K562 (cell line): ENCODE measurements at regions not wholly inside any gene's neighbourhood (a gene's known extent, or its start where the extent isn't known, plus 50 kb on each side); places are given as distances from the start of the nearest gene placed in this dataset.

Experiments used
- ARID2 ChIP-seq: fragments of 450-650 bp; IDR thresholded peaks from 2 replicates; pipeline ENCODE4 v1.6.1; 2017; ENCODE audit warnings: antibody characterized with exemption, mild to moderate bottlenecking
- DMBX1 ChIP-seq: fragments of 250-450 bp; sonication (Bioruptor Pico); IDR thresholded peaks from 2 replicates; pipeline ENCODE4 v1.8.0; 2022; ENCODE audit warnings: inconsistent platforms, mild to moderate bottlenecking, moderate library complexity, borderline replicate concordance
- HDAC2 ChIP-seq: fragments of 450-650 bp; IDR thresholded peaks from 2 replicates; pipeline ENCODE4 v1.6.1; 2016; ENCODE audit warnings: mild to moderate bottlenecking
- HMGN3 ChIP-seq: IDR thresholded peaks from 2 replicates; pipeline ENCODE4 v1.6.1; 2011; ENCODE audit warnings: borderline replicate concordance, low read depth, mild to moderate bottlenecking, mixed read lengths, low read length; ENCODE audit not compliant: insufficient read length; ENCODE audit errors: extremely low read depth
- IFI16 ChIP-seq: fragments of 250-450 bp; sonication (Bioruptor Pico); IDR thresholded peaks from 2 replicates; pipeline ENCODE4 v2.1.2; 2022; ENCODE audit warnings: mild to moderate bottlenecking, inconsistent platforms
- JUNB ChIP-seq: fragments of 450-650 bp; formaldehyde crosslinking; conservative IDR thresholded peaks from 2 replicates; pipeline ENCODE4 v1.4.0; 2020; ENCODE audit warnings: mild to moderate bottlenecking
- KDM1A ChIP-seq, 2 experiments: fragments of 450-650 bp; IDR thresholded peaks; 2 replicates each; pipeline ENCODE4 v1.6.1; 2016; ENCODE audit warnings: mild to moderate bottlenecking in 2 of 2
- KDM4B ChIP-seq, 2 experiments: fragments of 450-650 bp in 1 of 2; sonication (generic) in 1 of 2; IDR thresholded peaks; 2 replicates each; pipeline ENCODE4 v1.6.1; 2016 to 2017; ENCODE audit warnings: borderline replicate concordance in 2 of 2, antibody characterized with exemption in 1 of 2, low read depth in 1 of 2, mild to moderate bottlenecking in 1 of 2
- KDM5B ChIP-seq: fragments of 200-600 bp; sonication (generic); IDR thresholded peaks from 2 replicates; pipeline ENCODE4 v1.6.1; 2012; ENCODE audit warnings: low read depth, mild to moderate bottlenecking, moderate library complexity, low read length, control low read depth, inconsistent platforms; ENCODE audit not compliant: insufficient replicate concordance
- NCOA4 ChIP-seq: fragments of 450-650 bp; IDR thresholded peaks from 2 replicates; pipeline ENCODE4 v1.6.1; 2018; ENCODE audit warnings: mild to moderate bottlenecking; ENCODE audit not compliant: partially characterized antibody
- NFIC ChIP-seq: fragments of 450-650 bp; IDR thresholded peaks from 2 replicates; pipeline ENCODE4 v1.6.1; 2017; ENCODE audit warnings: mild to moderate bottlenecking, inconsistent platforms
- NUFIP1 ChIP-seq: fragments of 450-650 bp; IDR thresholded peaks from 2 replicates; pipeline ENCODE4 v1.6.1; 2018; ENCODE audit not compliant: partially characterized antibody
- RB1 ChIP-seq: fragments of 450-650 bp; IDR thresholded peaks from 2 replicates; pipeline ENCODE4 v1.6.1; 2017; ENCODE audit warnings: low read depth, mild to moderate bottlenecking
- RNF2 ChIP-seq: sonication (generic); IDR thresholded peaks from 2 replicates; pipeline ENCODE4 v1.6.1; 2016
- SIN3A ChIP-seq, 2 experiments: fragments of 150-350 bp in 1 of 2; IDR thresholded peaks; 2 replicates each; pipeline ENCODE4 v1.6.1; 2011 to 2016; ENCODE audit warnings: borderline replicate concordance in 2 of 2, low read depth in 2 of 2, low read length in 2 of 2, mild to moderate bottlenecking in 2 of 2, moderate library complexity in 2 of 2; ENCODE audit not compliant: control insufficient read depth in 1 of 2
- SMC3 ChIP-seq: conservative IDR thresholded peaks from 2 replicates; pipeline ENCODE4 v1.6.1; 2011; ENCODE audit warnings: low read depth, low read length, improper control_type of control experiment; ENCODE audit not compliant: insufficient read depth
- SNRNP70 ChIP-seq: fragments of 200-400 bp; formaldehyde crosslinking; optimal IDR thresholded peaks from 2 replicates; pipeline ENCODE3; 2017; ENCODE audit warnings: low read depth, low read length
- TBL1XR1 ChIP-seq, 2 experiments: IDR thresholded peaks; 2 replicates each; pipeline ENCODE4 v1.6.1; 2012; ENCODE audit warnings: improper control_type of control experiment in 2 of 2, low read length in 2 of 2, mild to moderate bottlenecking in 1 of 2
- ZNF12 ChIP-seq: sonication (generic); formaldehyde crosslinking; IDR thresholded peaks from 2 replicates; pipeline ENCODE4 v1.4.0; 2020; ENCODE audit warnings: mild to moderate bottlenecking, missing genetic modification reagents
- ZNF668 ChIP-seq: fragments of 250-450 bp; sonication (Bioruptor Pico); IDR thresholded peaks from 2 replicates; pipeline ENCODE4 v1.8.0; 2022; ENCODE audit warnings: mild to moderate bottlenecking, inconsistent platforms
- ZNF780A ChIP-seq: fragments of 250-450 bp; sonication (Bioruptor Pico); IDR thresholded peaks from 2 replicates; pipeline ENCODE4 v1.5.0; 2021; ENCODE audit warnings: mild to moderate bottlenecking
- TF ChIP-seq, protein P1 (sequence below): fragments of 250-450 bp; sonication (Bioruptor Pico); IDR thresholded peaks from 2 replicates; pipeline ENCODE4 v1.8.0; 2022; ENCODE audit warnings: moderate library complexity, mild to moderate bottlenecking, inconsistent platforms
- TF ChIP-seq, protein P2 (sequence below), 2 experiments: fragments of 450-650 bp in 1 of 2; sonication (generic) in 1 of 2; formaldehyde crosslinking in 1 of 2; IDR thresholded peaks in 1 of 2; conservative IDR thresholded peaks in 1 of 2; 2 replicates each; pipeline versions ENCODE4 v1.6.1 to v1.8.1; 2016 to 2023; ENCODE audit warnings: mild to moderate bottlenecking in 2 of 2, moderate library complexity in 2 of 2, inconsistent platforms in 1 of 2, missing genetic modification reagents in 1 of 2
- TF ChIP-seq, protein P3 (sequence below): fragments of 250-450 bp; sonication (Bioruptor Pico); IDR thresholded peaks from 2 replicates; pipeline ENCODE4 v1.5.0; 2020; ENCODE audit warnings: mild to moderate bottlenecking
- TF ChIP-seq, protein P4 (sequence below): fragments of 200-400 bp; formaldehyde crosslinking; IDR thresholded peaks from 2 replicates; pipeline ENCODE4 v1.6.1; 2017; ENCODE audit warnings: mild to moderate bottlenecking, low read depth, low read length, moderate library complexity

DNA sequence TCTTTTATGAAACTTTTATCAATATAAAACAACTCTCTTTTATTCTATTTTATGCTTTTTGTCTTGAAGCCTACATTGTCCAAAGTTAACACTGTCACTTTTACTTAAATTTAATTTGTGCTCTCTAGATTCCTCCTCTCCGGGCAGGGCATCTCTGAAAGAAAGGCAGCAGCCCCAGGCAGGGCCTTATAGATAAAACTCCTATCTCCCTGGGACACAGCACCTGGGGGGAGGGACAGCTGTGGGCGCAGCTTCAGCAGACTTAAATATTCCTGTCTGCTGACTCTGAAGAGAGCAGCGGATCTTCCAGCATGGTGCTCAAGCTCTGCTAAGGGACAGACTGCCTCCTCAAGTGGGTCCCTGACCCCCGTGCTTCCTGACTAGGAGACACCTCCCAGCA is 447.7 kb upstream of the FANCL start (continued):
- TF ChIP-seq DMBX1 (CRISPR knock-in tag) (no peak), RB1 (no peak), SIN3A (IDR thresholded peaks at IDR 0.05; ENCODE audit: borderline replicate concordance in 2 of 2, control insufficient read depth in 1 of 2, low read depth in 2 of 2, low read length in 2 of 2) (no peak), NCOA4 (no peak), KDM4B (IDR thresholded peaks at IDR 0.05; ENCODE audit: borderline replicate concordance in 2 of 2, low read depth in 1 of 2) (no peak), ZNF780A (CRISPR knock-in tag) (no peak), SNRNP70 (no peak), ZNF668 (CRISPR knock-in tag) (no peak), KDM1A (IDR thresholded peaks at IDR 0.05) (peak in 1 of 2 experiments; percentile 63; a peak in 2 of 4 replicates), HDAC2 (no peak), KDM5B (no peak), NUFIP1 (no peak), ZNF12 (CRISPR knock-in tag) (no peak), ARID2 (no peak), JUNB (CRISPR knock-in tag) (no peak), IFI16 (CRISPR knock-in tag) (no peak), NFIC (peak; percentile 87), RNF2 (peak; percentile 65; the same call in 1 of the 2 replicates), SMC3 (no peak), TBL1XR1 (IDR thresholded peaks at IDR 0.05; ENCODE audit: low read length in 2 of 2) (peak in 1 of 2 experiments; percentile 76; a peak in 1 of 4 replicates), HMGN3 (no peak)
- TF ChIP-seq, protein P1, sequence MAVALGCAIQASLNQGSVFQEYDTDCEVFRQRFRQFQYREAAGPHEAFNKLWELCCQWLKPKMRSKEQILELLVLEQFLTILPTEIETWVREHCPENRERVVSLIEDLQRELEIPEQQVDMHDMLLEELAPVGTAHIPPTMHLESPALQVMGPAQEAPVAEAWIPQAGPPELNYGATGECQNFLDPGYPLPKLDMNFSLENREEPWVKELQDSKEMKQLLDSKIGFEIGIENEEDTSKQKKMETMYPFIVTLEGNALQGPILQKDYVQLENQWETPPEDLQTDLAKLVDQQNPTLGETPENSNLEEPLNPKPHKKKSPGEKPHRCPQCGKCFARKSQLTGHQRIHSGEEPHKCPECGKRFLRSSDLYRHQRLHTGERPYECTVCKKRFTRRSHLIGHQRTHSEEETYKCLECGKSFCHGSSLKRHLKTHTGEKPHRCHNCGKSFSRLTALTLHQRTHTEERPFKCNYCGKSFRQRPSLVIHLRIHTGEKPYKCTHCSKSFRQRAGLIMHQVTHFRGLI (CRISPR knock-in tag) = no peak
- TF ChIP-seq, protein P2, sequence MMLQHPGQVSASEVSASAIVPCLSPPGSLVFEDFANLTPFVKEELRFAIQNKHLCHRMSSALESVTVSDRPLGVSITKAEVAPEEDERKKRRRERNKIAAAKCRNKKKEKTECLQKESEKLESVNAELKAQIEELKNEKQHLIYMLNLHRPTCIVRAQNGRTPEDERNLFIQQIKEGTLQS (IDR thresholded peaks at IDR 0.05) = no peak
- TF ChIP-seq, protein P2 (CRISPR knock-in tag; conservative IDR thresholded peaks at IDR 0.05) = no peak
- TF ChIP-seq, protein P3, sequence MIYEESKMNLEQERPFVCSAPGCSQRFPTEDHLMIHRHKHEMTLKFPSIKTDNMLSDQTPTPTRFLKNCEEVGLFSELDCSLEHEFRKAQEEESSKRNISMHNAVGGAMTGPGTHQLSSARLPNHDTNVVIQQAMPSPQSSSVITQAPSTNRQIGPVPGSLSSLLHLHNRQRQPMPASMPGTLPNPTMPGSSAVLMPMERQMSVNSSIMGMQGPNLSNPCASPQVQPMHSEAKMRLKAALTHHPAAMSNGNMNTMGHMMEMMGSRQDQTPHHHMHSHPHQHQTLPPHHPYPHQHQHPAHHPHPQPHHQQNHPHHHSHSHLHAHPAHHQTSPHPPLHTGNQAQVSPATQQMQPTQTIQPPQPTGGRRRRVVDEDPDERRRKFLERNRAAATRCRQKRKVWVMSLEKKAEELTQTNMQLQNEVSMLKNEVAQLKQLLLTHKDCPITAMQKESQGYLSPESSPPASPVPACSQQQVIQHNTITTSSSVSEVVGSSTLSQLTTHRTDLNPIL (CRISPR knock-in tag) = no peak
- TF ChIP-seq, protein P4, sequence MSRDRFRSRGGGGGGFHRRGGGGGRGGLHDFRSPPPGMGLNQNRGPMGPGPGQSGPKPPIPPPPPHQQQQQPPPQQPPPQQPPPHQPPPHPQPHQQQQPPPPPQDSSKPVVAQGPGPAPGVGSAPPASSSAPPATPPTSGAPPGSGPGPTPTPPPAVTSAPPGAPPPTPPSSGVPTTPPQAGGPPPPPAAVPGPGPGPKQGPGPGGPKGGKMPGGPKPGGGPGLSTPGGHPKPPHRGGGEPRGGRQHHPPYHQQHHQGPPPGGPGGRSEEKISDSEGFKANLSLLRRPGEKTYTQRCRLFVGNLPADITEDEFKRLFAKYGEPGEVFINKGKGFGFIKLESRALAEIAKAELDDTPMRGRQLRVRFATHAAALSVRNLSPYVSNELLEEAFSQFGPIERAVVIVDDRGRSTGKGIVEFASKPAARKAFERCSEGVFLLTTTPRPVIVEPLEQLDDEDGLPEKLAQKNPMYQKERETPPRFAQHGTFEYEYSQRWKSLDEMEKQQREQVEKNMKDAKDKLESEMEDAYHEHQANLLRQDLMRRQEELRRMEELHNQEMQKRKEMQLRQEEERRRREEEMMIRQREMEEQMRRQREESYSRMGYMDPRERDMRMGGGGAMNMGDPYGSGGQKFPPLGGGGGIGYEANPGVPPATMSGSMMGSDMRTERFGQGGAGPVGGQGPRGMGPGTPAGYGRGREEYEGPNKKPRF = no peak
